Forelimb muscle (tissue), 1 donor: ENCODE measurements at regions not wholly inside any gene's neighbourhood (a gene's known extent, or its start where the extent isn't known, plus 50 kb on each side); places are given as distances from the start of the nearest gene placed in this dataset.

ENCODE experiments used
- DNase-seq: peaks from one replicate; pipeline ENCODE4 v3.0.0-alpha.2; 2013; ENCODE audit warnings: low read depth

GRCh38 chr1:193568512-193568911 is 382.1 kb upstream of the B3GALT2 start:
- DNase-seq, result no peak

GRCh38 chr1:193567937-193568336 is 381.5 kb upstream of the B3GALT2 start:
- no peak for DNase-seq

GRCh38 chr1:193566735-193567134 is 380.3 kb upstream of the B3GALT2 start:
- DNase-seq, result no peak

GRCh38 chr1:193565971-193566577 is 379.7 kb upstream of the B3GALT2 start:
- DNase-seq, result no peak

- DNase-seq, result no peak
Observed at GRCh38 chr1:193562121-193562520, 375.7 kb upstream of the B3GALT2 start.

- DNase-seq, result peak; percentile 16
Observed at GRCh38 chr1:193558491-193559028, 372.1 kb upstream of the B3GALT2 start.

- no peak for DNase-seq
Observed at GRCh38 chr1:193555662-193556441, 369.4 kb upstream of the B3GALT2 start.

GRCh38 chr1:193553564-193553963 is 367.2 kb upstream of the B3GALT2 start:
- DNase-seq, result no peak

- no peak for DNase-seq
Observed at GRCh38 chr1:193552274-193552673, 365.9 kb upstream of the B3GALT2 start.

- no peak for DNase-seq
Observed at GRCh38 chr1:193549081-193549480, 362.7 kb upstream of the B3GALT2 start.

- DNase-seq, result no peak
Observed at GRCh38 chr1:193545171-193545570, 358.8 kb upstream of the B3GALT2 start.

GRCh38 chr1:193543259-193543658 is 356.8 kb upstream of the B3GALT2 start:
- DNase-seq, result no peak

GRCh38 chr1:193542690-193543089 is 356.3 kb upstream of the B3GALT2 start:
- no peak for DNase-seq

- no peak for DNase-seq
Observed at GRCh38 chr1:193540511-193540910, 354.1 kb upstream of the B3GALT2 start.

GRCh38 chr1:193539731-193540459 is 353.5 kb upstream of the B3GALT2 start:
- DNase-seq, result no peak

GRCh38 chr1:193538680-193539079 is 352.3 kb upstream of the B3GALT2 start:
- DNase-seq, result no peak

- no peak for DNase-seq
Observed at GRCh38 chr1:193538003-193538354, 351.6 kb upstream of the B3GALT2 start.

GRCh38 chr1:193537266-193538002 is 351.0 kb upstream of the B3GALT2 start:
- no peak for DNase-seq

- DNase-seq, result peak; percentile 14
Observed at GRCh38 chr1:193533853-193534252, 347.4 kb upstream of the B3GALT2 start.

- DNase-seq, result no peak
Observed at GRCh38 chr1:193525917-193526710, 339.7 kb upstream of the B3GALT2 start.

- DNase-seq, result no peak
Observed at GRCh38 chr1:193525411-193525810, 339.0 kb upstream of the B3GALT2 start.
